CD4-positive, alpha-beta T cell (primary cell): ENCODE measurements at regions not wholly inside any gene's neighbourhood (a gene's known extent, or its start where the extent isn't known, plus 50 kb on each side); places are given as distances from the start of the nearest gene placed in this dataset.

Source experiments
- ATAC-seq: fragments of 200-7000 bp; cut with Tn5 transposase; one replicate; pipeline ENCODE4 v1.10.0; 2022; ENCODE audit warnings: mild to moderate bottlenecking; ENCODE audit not compliant: poor library complexity
- CTCF ChIA-PET: fragments of 350-600 bp; sonication (Branson Sonifier 250); formaldehyde crosslinking; loops from one replicate; lab custom pipeline; 2021; ENCODE audit warnings: antibody characterized with exemption, inconsistent platforms; lab: Charles Lee
- POLR2A ChIA-PET: fragments of 350-600 bp; sonication (Branson Sonifier 250); formaldehyde crosslinking; loops from one replicate; lab custom pipeline; 2021; ENCODE audit warnings: antibody characterized with exemption, inconsistent platforms; lab: Charles Lee
- DNase-seq, 14 experiments: peaks; one replicate each; pipeline ENCODE4 v3.0.0-alpha.2; 2013 to 2020; ENCODE audit warnings: mixed read lengths in 2 of 14
- H3K27ac ChIP-seq, 2 donors: one replicate each; pipeline versions ENCODE4 v1.5.1 to v1.7.0; 2013; ENCODE audit warnings: low read length in 2 of 2, low read depth in 1 of 2, mild to moderate bottlenecking in 1 of 2
- H3K27me3 ChIP-seq, 2 experiments: 1 replicate in 1 of 2; 2 replicates in 1 of 2; pipeline versions ENCODE4 v1.6.1 to v1.7.0; 2013; ENCODE audit warnings: low read length in 2 of 2, control low read depth in 1 of 2, mild to moderate bottlenecking in 1 of 2, moderate library complexity in 1 of 2; ENCODE audit not compliant: insufficient read depth in 2 of 2, control insufficient read depth in 1 of 2
- H3K36me3 ChIP-seq: one replicate; pipeline ENCODE4 v1.6.1; 2013; ENCODE audit warnings: low read length, control low read depth; ENCODE audit not compliant: insufficient read depth
- H3K4me1 ChIP-seq: one replicate; pipeline ENCODE4 v1.6.1; 2013; ENCODE audit warnings: low read length, control low read depth; ENCODE audit not compliant: insufficient read depth
- H3K4me3 ChIP-seq: one replicate; pipeline ENCODE4 v1.5.1; 2013; ENCODE audit warnings: mild to moderate bottlenecking, low read length, moderate library complexity
- H3K9me3 ChIP-seq, 2 experiments: 1 replicate in 1 of 2; 2 replicates in 1 of 2; pipeline versions ENCODE4 v1.6.1 to v1.7.0; 2013; ENCODE audit warnings: low read length in 2 of 2, mild to moderate bottlenecking in 2 of 2, control low read depth in 1 of 2, moderate library complexity in 1 of 2; ENCODE audit not compliant: control insufficient read depth in 1 of 2, insufficient read depth in 1 of 2
- H3K27ac Mint-ChIP-seq: one replicate; pipeline ENCODE4 v1.8.0; 2020; ENCODE audit warnings: mixed read lengths
- H3K27me3 Mint-ChIP-seq: one replicate; pipeline ENCODE4 v1.8.0; 2021; ENCODE audit warnings: mixed read lengths
- H3K36me3 Mint-ChIP-seq: one replicate; pipeline ENCODE4 v1.8.0; 2021; ENCODE audit warnings: low read depth, mixed read lengths
- H3K4me1 Mint-ChIP-seq: one replicate; pipeline ENCODE4 v1.8.0; 2021; ENCODE audit warnings: low read depth, mixed read lengths
- H3K4me3 Mint-ChIP-seq: one replicate; pipeline ENCODE4 v1.8.0; 2020; ENCODE audit warnings: mild to moderate bottlenecking, mixed read lengths
- H3K9me3 Mint-ChIP-seq: one replicate; pipeline ENCODE4 v1.8.0; 2020; ENCODE audit warnings: mixed read lengths
- intact Hi-C, 2 experiments: fragments of 100-400 bp; cut with DNase I in 1 of 2; cut with micrococcal nuclease in 1 of 2; formaldehyde crosslinking; loops; one replicate each; pipeline versions ENCODE4 v1.15.1 to v1.9.0; 2023 to 2025; cut with DNase I, micrococcal nuclease
- TF ChIP-seq, protein P1 (sequence below): fragments of 200-600 bp; IDR thresholded peaks from one replicate; pipeline ENCODE4 v1.8.0; 2022; ENCODE audit warnings: antibody characterized with exemption, mild to moderate bottlenecking

- no peak overlapping the region for H3K27ac Mint-ChIP-seq
- H3K4me3 Mint-ChIP-seq: no peak overlapping the region
- DNase-seq (no peak), ATAC-seq (no peak)
- Histone ChIP-seq H3K4me1 (no peaks in the 10 kb centered on the region), H3K36me3 (no peaks in the 10 kb centered on the region), H3K9me3 (peaks cover 0 to 6% of the 10 kb centered on the region in 2 experiments), H3K27me3 (no peaks in the 10 kb centered on the region), H3K4me3 (no peak overlapping the region), H3K27ac (no peak overlapping the region)
- peaks cover 2% of the 10 kb centered on the region for H3K9me3 Mint-ChIP-seq
- H3K27me3 Mint-ChIP-seq: no peaks in the 10 kb centered on the region
- ChIA-PET CTCF (no interaction called here), POLR2A (no interaction called here)
- intact Hi-C loops: no loop called here
- TF ChIP-seq, protein P1, sequence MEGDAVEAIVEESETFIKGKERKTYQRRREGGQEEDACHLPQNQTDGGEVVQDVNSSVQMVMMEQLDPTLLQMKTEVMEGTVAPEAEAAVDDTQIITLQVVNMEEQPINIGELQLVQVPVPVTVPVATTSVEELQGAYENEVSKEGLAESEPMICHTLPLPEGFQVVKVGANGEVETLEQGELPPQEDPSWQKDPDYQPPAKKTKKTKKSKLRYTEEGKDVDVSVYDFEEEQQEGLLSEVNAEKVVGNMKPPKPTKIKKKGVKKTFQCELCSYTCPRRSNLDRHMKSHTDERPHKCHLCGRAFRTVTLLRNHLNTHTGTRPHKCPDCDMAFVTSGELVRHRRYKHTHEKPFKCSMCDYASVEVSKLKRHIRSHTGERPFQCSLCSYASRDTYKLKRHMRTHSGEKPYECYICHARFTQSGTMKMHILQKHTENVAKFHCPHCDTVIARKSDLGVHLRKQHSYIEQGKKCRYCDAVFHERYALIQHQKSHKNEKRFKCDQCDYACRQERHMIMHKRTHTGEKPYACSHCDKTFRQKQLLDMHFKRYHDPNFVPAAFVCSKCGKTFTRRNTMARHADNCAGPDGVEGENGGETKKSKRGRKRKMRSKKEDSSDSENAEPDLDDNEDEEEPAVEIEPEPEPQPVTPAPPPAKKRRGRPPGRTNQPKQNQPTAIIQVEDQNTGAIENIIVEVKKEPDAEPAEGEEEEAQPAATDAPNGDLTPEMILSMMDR: no peak
- H3K4me1 Mint-ChIP-seq: no peaks in the 10 kb centered on the region
- H3K36me3 Mint-ChIP-seq: no peaks in the 10 kb centered on the region
Observed at GRCh38 chr11:91851908-91852307, 372.7 kb upstream of the FAT3 start.

GRCh38 chr11:91850533-91851275 is 373.9 kb upstream of the FAT3 start:
- H3K27ac Mint-ChIP-seq: no peak overlapping the region
- no peaks in the 10 kb centered on the region for H3K4me1 Mint-ChIP-seq
- H3K9me3 Mint-ChIP-seq: no peaks in the 10 kb centered on the region
- no peak overlapping the region for H3K27ac ChIP-seq
- POLR2A ChIA-PET: no interaction called here
- H3K27me3 ChIP-seq: no peaks in the 10 kb centered on the region
- no peaks in the 10 kb centered on the region for H3K4me1 ChIP-seq
- CTCF ChIA-PET: no interaction called here
- no peak overlapping the region for H3K4me3 Mint-ChIP-seq
- no peaks in the 10 kb centered on the region for H3K36me3 Mint-ChIP-seq
- no peaks in the 10 kb centered on the region for H3K36me3 ChIP-seq
- no peak overlapping the region for H3K4me3 ChIP-seq
- peaks cover 0 to 6% of the 10 kb centered on the region in 2 experiments for H3K9me3 ChIP-seq
- intact Hi-C loops: no loop called here
- ATAC-seq (no peak), DNase-seq (no peak)
- H3K27me3 Mint-ChIP-seq: no peaks in the 10 kb centered on the region
- TF ChIP-seq, protein P1: no peak

GRCh38 chr11:91850021-91850420 is 374.6 kb upstream of the FAT3 start:
- no peaks in the 10 kb centered on the region for H3K4me1 Mint-ChIP-seq
- intact Hi-C loops: no loop called here
- H3K27me3 ChIP-seq: no peaks in the 10 kb centered on the region

More at GRCh38 chr11:91850021-91850420, 374.6 kb upstream of the FAT3 start:
- no peak for ATAC-seq
- H3K9me3 ChIP-seq: peaks cover 0 to 6% of the 10 kb centered on the region in 2 experiments
- POLR2A ChIA-PET: no interaction called here
- CTCF ChIA-PET: no interaction called here
- Mint-ChIP-seq H3K36me3 (no peaks in the 10 kb centered on the region), H3K9me3 (no peaks in the 10 kb centered on the region), H3K27me3 (no peaks in the 10 kb centered on the region), H3K4me3 (no peak overlapping the region), H3K27ac (no peak overlapping the region)
- TF ChIP-seq, protein P1: no peak
- DNase-seq: no peak
- no peak overlapping the region for H3K27ac ChIP-seq
- no peak overlapping the region for H3K4me3 ChIP-seq
- H3K4me1 ChIP-seq: no peaks in the 10 kb centered on the region
- H3K36me3 ChIP-seq: no peaks in the 10 kb centered on the region
